ENCODE measurements at regions not wholly inside any gene's neighbourhood (a gene's known extent, or its start where the extent isn't known, plus 50 kb on each side); places are given as distances from the start of the nearest gene placed in this dataset.

DNA sequence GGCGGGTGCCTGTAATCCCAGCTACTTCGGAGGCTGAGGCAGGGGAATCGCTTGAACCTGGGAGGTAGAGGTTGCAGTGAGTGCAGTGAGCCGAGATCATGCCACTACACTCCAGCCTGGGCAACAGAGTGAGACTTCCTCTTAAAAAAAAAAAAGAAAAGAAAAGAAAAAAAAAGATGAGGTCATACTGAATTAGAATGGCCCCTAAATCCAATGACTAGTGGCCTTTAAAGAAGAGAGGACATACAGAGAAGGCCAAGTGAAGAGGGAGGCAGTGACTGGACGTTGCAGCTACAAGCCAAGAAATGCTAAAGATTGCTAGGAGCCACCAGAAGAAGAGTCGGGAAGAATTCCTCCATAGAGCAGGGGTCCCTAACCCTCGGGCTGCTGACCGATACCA, 76.9 kb upstream of the TIAM1 start:
- in situ Hi-C loops (cut with HindIII; ENCODE audit: low pct_unique_long_range_greater_than_20kb, low sequenced_read_pairs) (no loop called here), intact Hi-C loops (cut with micrococcal nuclease; ENCODE audit: unreplicated experiment) (no loop called here)
- POLR2A ChIA-PET, result no interaction called here
- ATAC-seq, result no peak
- H3K36me3 ChIP-seq (ENCODE audit: control insufficient read depth, insufficient read depth, low read length), result no peaks in the 10 kb centered on the region
- CTCF ChIA-PET, result no interaction called here
- TF ChIP-seq, protein P1, sequence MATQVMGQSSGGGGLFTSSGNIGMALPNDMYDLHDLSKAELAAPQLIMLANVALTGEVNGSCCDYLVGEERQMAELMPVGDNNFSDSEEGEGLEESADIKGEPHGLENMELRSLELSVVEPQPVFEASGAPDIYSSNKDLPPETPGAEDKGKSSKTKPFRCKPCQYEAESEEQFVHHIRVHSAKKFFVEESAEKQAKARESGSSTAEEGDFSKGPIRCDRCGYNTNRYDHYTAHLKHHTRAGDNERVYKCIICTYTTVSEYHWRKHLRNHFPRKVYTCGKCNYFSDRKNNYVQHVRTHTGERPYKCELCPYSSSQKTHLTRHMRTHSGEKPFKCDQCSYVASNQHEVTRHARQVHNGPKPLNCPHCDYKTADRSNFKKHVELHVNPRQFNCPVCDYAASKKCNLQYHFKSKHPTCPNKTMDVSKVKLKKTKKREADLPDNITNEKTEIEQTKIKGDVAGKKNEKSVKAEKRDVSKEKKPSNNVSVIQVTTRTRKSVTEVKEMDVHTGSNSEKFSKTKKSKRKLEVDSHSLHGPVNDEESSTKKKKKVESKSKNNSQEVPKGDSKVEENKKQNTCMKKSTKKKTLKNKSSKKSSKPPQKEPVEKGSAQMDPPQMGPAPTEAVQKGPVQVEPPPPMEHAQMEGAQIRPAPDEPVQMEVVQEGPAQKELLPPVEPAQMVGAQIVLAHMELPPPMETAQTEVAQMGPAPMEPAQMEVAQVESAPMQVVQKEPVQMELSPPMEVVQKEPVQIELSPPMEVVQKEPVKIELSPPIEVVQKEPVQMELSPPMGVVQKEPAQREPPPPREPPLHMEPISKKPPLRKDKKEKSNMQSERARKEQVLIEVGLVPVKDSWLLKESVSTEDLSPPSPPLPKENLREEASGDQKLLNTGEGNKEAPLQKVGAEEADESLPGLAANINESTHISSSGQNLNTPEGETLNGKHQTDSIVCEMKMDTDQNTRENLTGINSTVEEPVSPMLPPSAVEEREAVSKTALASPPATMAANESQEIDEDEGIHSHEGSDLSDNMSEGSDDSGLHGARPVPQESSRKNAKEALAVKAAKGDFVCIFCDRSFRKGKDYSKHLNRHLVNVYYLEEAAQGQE (IDR thresholded peaks at IDR 0.05; ENCODE audit: insufficient read depth in 1 of 2, low read depth in 2 of 2, low read length in 1 of 2), result no peak
- no peak for TF ChIP-seq SIN3A (IDR thresholded peaks at IDR 0.05; ENCODE audit: borderline replicate concordance, insufficient read depth, low read depth, low read length)
- TF ChIP-seq, protein P2, sequence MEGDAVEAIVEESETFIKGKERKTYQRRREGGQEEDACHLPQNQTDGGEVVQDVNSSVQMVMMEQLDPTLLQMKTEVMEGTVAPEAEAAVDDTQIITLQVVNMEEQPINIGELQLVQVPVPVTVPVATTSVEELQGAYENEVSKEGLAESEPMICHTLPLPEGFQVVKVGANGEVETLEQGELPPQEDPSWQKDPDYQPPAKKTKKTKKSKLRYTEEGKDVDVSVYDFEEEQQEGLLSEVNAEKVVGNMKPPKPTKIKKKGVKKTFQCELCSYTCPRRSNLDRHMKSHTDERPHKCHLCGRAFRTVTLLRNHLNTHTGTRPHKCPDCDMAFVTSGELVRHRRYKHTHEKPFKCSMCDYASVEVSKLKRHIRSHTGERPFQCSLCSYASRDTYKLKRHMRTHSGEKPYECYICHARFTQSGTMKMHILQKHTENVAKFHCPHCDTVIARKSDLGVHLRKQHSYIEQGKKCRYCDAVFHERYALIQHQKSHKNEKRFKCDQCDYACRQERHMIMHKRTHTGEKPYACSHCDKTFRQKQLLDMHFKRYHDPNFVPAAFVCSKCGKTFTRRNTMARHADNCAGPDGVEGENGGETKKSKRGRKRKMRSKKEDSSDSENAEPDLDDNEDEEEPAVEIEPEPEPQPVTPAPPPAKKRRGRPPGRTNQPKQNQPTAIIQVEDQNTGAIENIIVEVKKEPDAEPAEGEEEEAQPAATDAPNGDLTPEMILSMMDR (IDR thresholded peaks at IDR 0.05), result no peak
- TF ChIP-seq POLR2AphosphoS5 (IDR thresholded peaks at IDR 0.05; ENCODE audit: low read depth, low read length), result no peak
- TF ChIP-seq TCF7L2 (IDR thresholded peaks at IDR 0.05; ENCODE audit: low read depth, low read length), result no peak
- no peak overlapping the region for H3K27ac ChIP-seq (ENCODE audit: low read length)
- no TSS peak for BruUV-seq (replicated peaks)
- H3K27me3 ChIP-seq (ENCODE audit: control insufficient read depth, insufficient read depth, low read length), result no peaks in the 10 kb centered on the region
- no peaks in the 10 kb centered on the region for H3K4me1 ChIP-seq (ENCODE audit: control insufficient read depth, insufficient read depth, low read length)
- no peaks in the 10 kb centered on the region for H3K9me3 ChIP-seq (ENCODE audit: control insufficient read depth, insufficient read depth, low read depth, low read length)
- no peak overlapping the region for H3K4me3 ChIP-seq (ENCODE audit: low read depth in 2 of 2, low read length in 2 of 2)
- DNase-seq (ENCODE audit: low read depth, low spot score), result no peak

DNA sequence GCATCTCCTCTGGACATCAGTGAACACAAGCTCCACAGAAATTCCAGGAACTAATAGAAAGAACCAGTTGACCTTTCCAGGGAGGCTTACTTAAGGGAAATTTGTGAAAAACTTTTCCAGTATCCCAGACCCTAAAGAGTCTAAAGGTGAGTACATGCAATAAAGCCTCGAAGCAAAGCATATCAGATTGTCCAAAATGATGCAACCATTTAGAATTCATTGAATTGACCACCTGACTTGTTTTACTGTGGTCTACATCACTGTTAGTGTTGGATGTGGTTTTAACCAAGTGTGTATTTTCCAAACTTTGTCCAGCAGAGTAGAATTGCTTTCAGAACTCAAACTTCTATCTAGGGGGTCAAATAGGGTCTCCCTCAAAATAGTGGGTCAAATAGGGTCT, 76.3 kb upstream of the TIAM1 start:
- H3K4me1 ChIP-seq (ENCODE audit: control insufficient read depth, insufficient read depth, low read length), result no peaks in the 10 kb centered on the region
- no peaks in the 10 kb centered on the region for H3K27me3 ChIP-seq (ENCODE audit: control insufficient read depth, insufficient read depth, low read length)
- BruUV-seq (replicated peaks), result no TSS peak
- intact Hi-C loops (cut with micrococcal nuclease; ENCODE audit: unreplicated experiment), result no loop called here
- POLR2A ChIA-PET, result no interaction called here
- no peaks in the 10 kb centered on the region for H3K36me3 ChIP-seq (ENCODE audit: control insufficient read depth, insufficient read depth, low read length)
- in situ Hi-C loops (cut with HindIII; ENCODE audit: low pct_unique_long_range_greater_than_20kb, low sequenced_read_pairs), result no loop called here
- no peak for DNase-seq (ENCODE audit: low read depth, low spot score)
- ATAC-seq, result no peak
- H3K9me3 ChIP-seq (ENCODE audit: control insufficient read depth, insufficient read depth, low read depth, low read length), result no peaks in the 10 kb centered on the region
- no peak overlapping the region for H3K4me3 ChIP-seq (ENCODE audit: low read depth in 2 of 2, low read length in 2 of 2)
- no peak overlapping the region for H3K27ac ChIP-seq (ENCODE audit: low read length)
- CTCF ChIA-PET, result no interaction called here
- TF ChIP-seq POLR2AphosphoS5 (IDR thresholded peaks at IDR 0.05; ENCODE audit: low read depth, low read length) (no peak), SIN3A (IDR thresholded peaks at IDR 0.05; ENCODE audit: borderline replicate concordance, insufficient read depth, low read depth, low read length) (no peak)

DNA sequence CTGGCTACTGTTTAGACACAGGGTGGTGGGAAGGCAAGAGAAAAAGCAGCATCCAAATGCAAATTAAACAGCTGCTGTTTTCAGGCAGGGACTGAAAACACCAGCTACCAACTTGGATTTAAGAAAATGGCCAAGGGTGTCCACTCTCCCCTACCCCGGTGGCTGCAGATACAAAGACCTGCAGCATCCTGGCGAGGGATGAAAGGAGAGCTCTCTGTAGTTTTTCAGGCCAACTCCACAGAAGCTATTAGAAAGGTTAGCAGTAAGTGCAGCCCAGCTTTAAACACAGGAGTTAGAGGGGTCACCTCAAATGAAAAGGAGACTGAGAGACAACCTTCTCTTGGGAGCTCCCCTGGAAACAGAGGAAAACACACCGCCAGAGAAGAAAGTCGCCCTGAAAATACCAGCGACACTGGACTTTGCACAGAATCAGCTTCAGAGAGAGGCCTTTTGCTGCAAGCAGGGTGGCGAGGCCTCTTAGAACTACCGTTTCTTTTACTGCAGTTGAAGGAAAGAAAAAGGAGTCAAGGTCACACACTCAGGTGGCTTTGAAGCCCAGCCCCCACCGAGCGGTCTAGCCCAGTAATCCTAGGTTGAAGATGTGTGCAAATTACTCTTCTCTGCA, 74.4 kb upstream of the TIAM1 start:
- H3K27ac ChIP-seq (ENCODE audit: low read length), result no peak overlapping the region
- no peaks in the 10 kb centered on the region for H3K9me3 ChIP-seq (ENCODE audit: control insufficient read depth, insufficient read depth, low read depth, low read length)
- intact Hi-C loops (cut with micrococcal nuclease; ENCODE audit: unreplicated experiment) (no loop called here), in situ Hi-C loops (cut with HindIII; ENCODE audit: low pct_unique_long_range_greater_than_20kb, low sequenced_read_pairs) (no loop called here)
- ATAC-seq, result no peak
- DNase-seq (ENCODE audit: low read depth, low spot score), result no peak
- H3K4me3 ChIP-seq (ENCODE audit: low read depth in 2 of 2, low read length in 2 of 2), result no peak overlapping the region
- POLR2A ChIA-PET, result no interaction called here
- no peaks in the 10 kb centered on the region for H3K36me3 ChIP-seq (ENCODE audit: control insufficient read depth, insufficient read depth, low read length)
- TF ChIP-seq POLR2AphosphoS5 (IDR thresholded peaks at IDR 0.05; ENCODE audit: low read depth, low read length) (no peak), SIN3A (IDR thresholded peaks at IDR 0.05; ENCODE audit: borderline replicate concordance, insufficient read depth, low read depth, low read length) (no peak), TCF7L2 (IDR thresholded peaks at IDR 0.05; ENCODE audit: low read depth, low read length) (no peak)
- TF ChIP-seq, protein P1 (IDR thresholded peaks at IDR 0.05; ENCODE audit: insufficient read depth in 1 of 2, low read depth in 2 of 2, low read length in 1 of 2), result no peak
- TF ChIP-seq, protein P2 (IDR thresholded peaks at IDR 0.05), result no peak
- no TSS peak for BruUV-seq (replicated peaks)
- no peaks in the 10 kb centered on the region for H3K4me1 ChIP-seq (ENCODE audit: control insufficient read depth, insufficient read depth, low read length)
- no peaks in the 10 kb centered on the region for H3K27me3 ChIP-seq (ENCODE audit: control insufficient read depth, insufficient read depth, low read length)
- CTCF ChIA-PET, result no interaction called here
